Upper lobe of left lung (tissue), 6 donors: ENCODE measurements at regions not wholly inside any gene's neighbourhood (a gene's known extent, or its start where the extent isn't known, plus 50 kb on each side); places are given as distances from the start of the nearest gene placed in this dataset.
A peak's percentile ranks its signal among the peaks of the same experiment; 100 is the strongest.

Experiments used
- ATAC-seq, 2 donors: fragments of 200-7000 bp; cut with Tn5 transposase; one replicate each; pipeline ENCODE4 v1.9.1; 2022; ENCODE audit warnings: mild to moderate bottlenecking in 2 of 2, moderate library complexity in 2 of 2; ENCODE audit not compliant: low FRiP score in 2 of 2
- DNase-seq, 2 donors: peaks; one replicate each; pipeline ENCODE4 v3.0.0-alpha.2; 2019 to 2020
- H3K27ac ChIP-seq, 4 donors: fragments of 200-600 bp; sonication (generic); one replicate each; pipeline ENCODE4 v1.5.1; 2016 to 2019
- H3K27me3 ChIP-seq, 4 donors: fragments of 200-600 bp; sonication (generic); one replicate each; pipeline ENCODE4 v1.5.1; 2017 to 2019
- H3K36me3 ChIP-seq, 4 donors: fragments of 200-600 bp; sonication (generic); one replicate each; pipeline ENCODE4 v1.5.1; 2016 to 2019
- H3K4me1 ChIP-seq, 4 donors: fragments of 200-600 bp; sonication (generic); one replicate each; pipeline ENCODE4 v1.5.1; 2018 to 2019
- H3K4me3 ChIP-seq, 4 donors: fragments of 200-600 bp; sonication (generic); one replicate each; pipeline ENCODE4 v1.5.1; 2017 to 2019; ENCODE audit warnings: mild to moderate bottlenecking in 2 of 4, moderate library complexity in 1 of 4
- H3K9me3 ChIP-seq, 4 donors: fragments of 200-600 bp; sonication (generic); one replicate each; pipeline ENCODE4 v1.5.1; 2018 to 2019
- EP300 ChIP-seq, 4 donors: sonication (generic); formaldehyde crosslinking; IDR thresholded peaks; one replicate each; pipeline ENCODE4 v1.5.1; 2017; ENCODE audit warnings: antibody characterized with exemption in 4 of 4, control low read depth in 2 of 4
- POLR2A ChIP-seq, 4 donors: fragments of 450-650 bp; IDR thresholded peaks; one replicate each; pipeline ENCODE4 v1.5.1; 2016 to 2017; ENCODE audit warnings: antibody characterized with exemption in 4 of 4, mild to moderate bottlenecking in 2 of 4
- POLR2AphosphoS5 ChIP-seq, 2 donors: sonication (generic); formaldehyde crosslinking; IDR thresholded peaks; one replicate each; pipeline ENCODE4 v1.5.1; 2017; ENCODE audit warnings: antibody characterized with exemption in 2 of 2
- WGBS, 2 donors: methylation state at CpG; one replicate each; pipeline ENCODE4 v1.1.5; 2017 to 2018; 5-methylcytosine and 5-hydroxymethylcytosine counted together
- TF ChIP-seq, protein P1 (sequence below), 6 experiments: fragments of 450-650 bp in 4 of 6; fragments of 200-600 bp in 2 of 6; sonication (generic) in 2 of 6; IDR thresholded peaks; one replicate each; pipeline ENCODE4 v1.5.1; 2016 to 2019; ENCODE audit warnings: antibody characterized with exemption in 6 of 6
- donor health status: DM: no; HTN: no; CAD: no; lungs with moderate emphysema.
- donor health status: DM: no; HTN: yes; CAD: no; lungs with severe emphysema.

DNA sequence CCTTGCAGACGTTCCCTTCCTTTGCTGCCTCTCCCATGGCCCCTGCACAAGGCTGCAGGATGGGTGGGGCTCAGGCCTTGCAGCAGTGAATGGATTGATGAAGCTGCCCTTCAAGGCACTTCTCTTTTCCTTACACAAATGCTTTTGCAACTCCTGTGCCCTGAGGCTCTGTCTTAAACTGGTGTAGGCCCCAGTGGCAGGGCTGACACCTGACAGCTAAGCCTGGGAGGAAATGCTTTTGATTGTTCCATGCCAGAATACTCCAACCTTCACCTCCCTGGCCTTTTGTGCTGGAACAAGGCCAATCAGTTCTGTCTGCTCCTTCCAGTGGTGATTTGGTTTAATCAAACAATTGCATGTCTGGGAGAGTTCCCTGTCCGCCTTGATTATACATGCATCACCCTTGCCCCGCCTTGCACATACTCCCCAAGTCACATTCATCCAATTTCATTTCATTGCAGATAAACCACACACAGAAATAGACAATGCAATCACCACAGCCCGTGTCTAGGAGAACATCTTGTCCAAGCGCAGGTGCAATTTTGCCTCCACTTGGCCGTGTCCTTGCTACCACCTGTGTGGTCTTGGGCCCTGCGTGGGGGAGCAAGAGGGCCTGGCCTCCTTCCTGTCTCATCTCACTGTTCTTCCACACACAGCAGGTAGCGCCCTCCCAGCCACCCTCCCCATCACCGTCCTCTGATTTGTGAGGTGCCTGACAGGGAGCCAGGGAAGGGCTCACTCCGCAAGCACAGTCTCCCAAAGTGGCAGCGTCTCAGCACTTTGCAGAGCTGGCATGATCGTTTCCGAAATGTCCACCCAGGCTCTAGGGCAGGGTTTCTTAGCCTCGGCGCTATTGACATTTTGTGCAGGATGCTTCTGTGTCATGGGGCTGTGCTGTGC lies 120.4 kb downstream of the CDH26 start:
- Histone ChIP-seq H3K27me3 (no peaks in the 10 kb centered on the region), H3K4me1 (peaks cover 0 to 9% (median 0%) of the 10 kb centered on the region in 4 donors), H3K27ac (no peak overlapping the region), H3K4me3 (no peak overlapping the region), H3K9me3 (no peaks in the 10 kb centered on the region), H3K36me3 (no peaks in the 10 kb centered on the region)
- ATAC-seq (peak; percentile 54 to 66), DNase-seq (peak in 1 of 2 donors; percentile 47)
- 76 to 77% methylated on average over 15 of the region's 15 CpGs for WGBS, 2 donors
- TF ChIP-seq EP300 (IDR thresholded peaks at IDR 0.05), result no peak

DNA sequence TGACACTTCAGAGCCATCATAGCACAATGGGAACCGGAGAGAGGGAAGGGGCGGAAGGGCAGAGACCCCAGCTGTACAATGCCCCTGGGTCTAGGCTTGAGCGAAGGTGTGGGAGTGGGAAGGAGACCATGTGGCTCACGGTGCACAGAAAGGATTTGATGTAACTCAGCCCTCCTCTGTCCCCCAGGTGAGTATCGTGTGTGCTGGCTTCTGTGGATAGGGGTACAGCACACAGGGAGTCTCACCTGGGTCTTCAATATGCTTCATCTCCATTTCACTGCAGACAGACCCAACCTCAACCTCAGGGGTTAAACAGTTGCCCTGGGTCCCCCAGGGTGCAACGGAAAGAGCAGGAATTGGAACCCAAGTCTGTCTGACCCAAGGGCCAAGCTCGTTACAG lies 122.2 kb downstream of the CDH26 start:
- no peak for DNase-seq
- 85 to 87% methylated on average over 7 of the region's 7 CpGs for WGBS, 2 donors
- no peaks in the 10 kb centered on the region for H3K36me3 ChIP-seq
- H3K27ac ChIP-seq, result no peak overlapping the region
- no peak for ATAC-seq
- H3K4me3 ChIP-seq, result no peak overlapping the region
- TF ChIP-seq EP300 (IDR thresholded peaks at IDR 0.05) (no peak), POLR2A (IDR thresholded peaks at IDR 0.05) (no peak), POLR2AphosphoS5 (IDR thresholded peaks at IDR 0.05) (no peak)
- TF ChIP-seq, protein P1, sequence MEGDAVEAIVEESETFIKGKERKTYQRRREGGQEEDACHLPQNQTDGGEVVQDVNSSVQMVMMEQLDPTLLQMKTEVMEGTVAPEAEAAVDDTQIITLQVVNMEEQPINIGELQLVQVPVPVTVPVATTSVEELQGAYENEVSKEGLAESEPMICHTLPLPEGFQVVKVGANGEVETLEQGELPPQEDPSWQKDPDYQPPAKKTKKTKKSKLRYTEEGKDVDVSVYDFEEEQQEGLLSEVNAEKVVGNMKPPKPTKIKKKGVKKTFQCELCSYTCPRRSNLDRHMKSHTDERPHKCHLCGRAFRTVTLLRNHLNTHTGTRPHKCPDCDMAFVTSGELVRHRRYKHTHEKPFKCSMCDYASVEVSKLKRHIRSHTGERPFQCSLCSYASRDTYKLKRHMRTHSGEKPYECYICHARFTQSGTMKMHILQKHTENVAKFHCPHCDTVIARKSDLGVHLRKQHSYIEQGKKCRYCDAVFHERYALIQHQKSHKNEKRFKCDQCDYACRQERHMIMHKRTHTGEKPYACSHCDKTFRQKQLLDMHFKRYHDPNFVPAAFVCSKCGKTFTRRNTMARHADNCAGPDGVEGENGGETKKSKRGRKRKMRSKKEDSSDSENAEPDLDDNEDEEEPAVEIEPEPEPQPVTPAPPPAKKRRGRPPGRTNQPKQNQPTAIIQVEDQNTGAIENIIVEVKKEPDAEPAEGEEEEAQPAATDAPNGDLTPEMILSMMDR (IDR thresholded peaks at IDR 0.05), result no peak
- peaks cover 0 to 9% (median 0%) of the 10 kb centered on the region in 4 donors for H3K4me1 ChIP-seq
- no peaks in the 10 kb centered on the region for H3K9me3 ChIP-seq
- H3K27me3 ChIP-seq, result no peaks in the 10 kb centered on the region

DNA sequence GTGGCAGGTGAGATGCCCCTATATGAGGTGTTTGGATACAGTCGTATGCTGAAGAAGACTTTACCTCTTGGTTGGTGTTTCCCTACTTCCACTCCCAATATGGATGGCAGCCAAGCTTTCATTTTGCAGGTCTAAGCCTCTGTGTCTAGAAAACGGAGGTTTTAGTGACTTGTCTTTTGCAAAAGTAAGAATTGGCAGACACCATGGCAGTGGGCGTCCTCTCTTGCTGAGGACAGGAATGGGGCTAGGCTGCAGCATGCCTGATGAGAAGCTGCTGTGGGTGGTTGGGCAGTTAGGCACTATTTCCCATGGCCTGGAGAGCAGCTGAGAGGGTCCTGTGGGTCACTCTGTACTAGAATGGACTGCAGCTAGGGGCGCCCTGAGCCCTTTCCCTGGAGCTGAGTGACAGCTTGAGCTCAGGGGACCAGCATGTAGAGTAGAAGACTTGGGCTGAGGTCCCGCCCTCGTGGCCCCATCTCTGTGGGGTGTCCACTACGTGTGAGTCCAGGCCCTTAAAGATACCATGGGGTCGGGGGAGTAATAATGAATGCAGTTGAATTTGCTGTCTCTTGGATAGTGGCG lies 127.4 kb downstream of the CDH26 start:
- no peak overlapping the region for H3K4me3 ChIP-seq
- no peak overlapping the region for H3K27ac ChIP-seq
- WGBS, 2 donors, result 78 to 82% methylated on average over 9 of the region's 9 CpGs
- H3K36me3 ChIP-seq, result no peaks in the 10 kb centered on the region
- H3K27me3 ChIP-seq, result no peaks in the 10 kb centered on the region
- H3K4me1 ChIP-seq, result no peaks in the 10 kb centered on the region
- H3K9me3 ChIP-seq, result no peaks in the 10 kb centered on the region
- TF ChIP-seq POLR2AphosphoS5 (IDR thresholded peaks at IDR 0.05) (no peak), POLR2A (IDR thresholded peaks at IDR 0.05) (no peak), EP300 (IDR thresholded peaks at IDR 0.05) (no peak)
- TF ChIP-seq, protein P1 (IDR thresholded peaks at IDR 0.05), result no peak
- no peak for DNase-seq
- ATAC-seq, result no peak

DNA sequence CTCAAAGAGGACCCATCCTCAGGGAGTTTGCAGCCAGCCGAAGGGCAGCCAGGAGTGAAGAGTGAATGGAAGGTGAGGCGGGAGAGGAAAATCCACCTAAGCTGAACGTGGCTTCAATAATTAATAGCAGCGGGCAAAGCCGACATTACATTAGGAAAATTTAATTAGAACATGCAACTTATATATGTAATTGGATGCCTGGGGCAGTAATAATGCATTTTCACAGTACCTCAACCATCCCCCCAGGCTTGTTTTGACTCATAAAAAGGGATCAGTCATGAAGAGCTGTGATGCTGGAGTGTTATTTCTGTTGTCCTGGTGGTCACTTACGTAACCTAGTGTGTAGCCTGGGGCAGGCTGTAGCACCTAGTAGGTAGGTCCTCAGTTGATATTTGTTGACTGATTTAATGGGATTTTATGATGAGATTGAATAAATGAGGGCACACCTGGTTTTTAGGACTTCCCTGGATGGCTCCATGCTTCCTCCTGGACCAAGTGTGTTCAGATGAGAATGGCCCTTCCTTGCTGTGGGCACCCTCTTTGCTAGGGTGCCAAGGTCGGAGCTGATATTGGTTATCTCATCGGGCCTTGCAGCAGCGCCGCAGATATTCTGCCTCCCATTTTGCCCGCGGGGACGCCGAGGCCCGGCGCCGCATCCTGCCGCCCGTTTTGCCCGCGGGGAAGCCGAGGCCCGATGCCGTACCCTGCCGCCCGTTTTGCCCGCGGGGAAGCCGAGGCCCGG lies 128.8 kb downstream of the CDH26 start:
- ATAC-seq (no peak), DNase-seq (no peak)
- H3K4me3 ChIP-seq, result peak overlapping the region in 2 of 4 donors; percentile 10 to 26
- no peaks in the 10 kb centered on the region for H3K27me3 ChIP-seq
- H3K36me3 ChIP-seq, result no peaks in the 10 kb centered on the region
- no peaks in the 10 kb centered on the region for H3K9me3 ChIP-seq
- WGBS, 2 donors, result 51 to 81% methylated on average over 9 to 29 of the region's 30 CpGs
- no peak for TF ChIP-seq POLR2A (IDR thresholded peaks at IDR 0.05)
- TF ChIP-seq, protein P1 (IDR thresholded peaks at IDR 0.05), result no peak
- no peak for TF ChIP-seq EP300 (IDR thresholded peaks at IDR 0.05)
- TF ChIP-seq POLR2AphosphoS5 (IDR thresholded peaks at IDR 0.05), result no peak
- H3K27ac ChIP-seq, result no peak overlapping the region
- H3K4me1 ChIP-seq, result no peaks in the 10 kb centered on the region

DNA sequence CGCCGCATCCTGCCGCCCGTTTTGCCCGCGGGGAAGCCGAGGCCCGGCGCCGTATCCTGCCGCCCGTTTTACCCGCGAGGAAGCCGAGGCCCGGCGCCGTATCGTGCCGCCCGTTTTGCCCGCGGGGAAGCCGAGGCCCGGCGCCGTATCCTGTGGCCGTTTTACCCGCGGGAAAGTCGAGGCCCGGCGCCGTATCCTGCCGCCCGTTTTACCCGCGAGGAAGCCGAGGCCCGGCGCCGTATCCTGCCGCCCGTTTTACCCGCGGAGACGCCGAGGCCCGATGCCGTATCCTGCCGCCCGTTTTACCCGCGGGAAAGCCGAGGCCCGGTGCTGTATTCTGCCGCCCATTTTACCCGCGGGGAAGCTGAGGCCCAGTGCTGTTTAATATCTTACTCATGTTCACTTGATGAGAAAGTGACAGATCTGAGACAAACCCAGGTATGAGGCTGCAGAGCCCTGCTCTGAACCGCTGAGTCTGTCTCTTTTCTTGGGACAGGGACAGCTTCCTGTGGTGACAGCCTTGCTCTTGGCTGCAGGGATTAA lies 129.4 kb downstream of the CDH26 start:
- DNase-seq, result peak in 1 of 2 donors; percentile 61
- Histone ChIP-seq H3K36me3 (no peaks in the 10 kb centered on the region), H3K4me1 (no peaks in the 10 kb centered on the region), H3K27me3 (no peaks in the 10 kb centered on the region), H3K9me3 (peaks cover 0 to 4% (median 2%) of the 10 kb centered on the region in 4 donors), H3K27ac (no peak overlapping the region), H3K4me3 (peak overlapping the region in 2 of 4 donors; percentile 10 to 26)
- TF ChIP-seq POLR2A (IDR thresholded peaks at IDR 0.05) (no peak), POLR2AphosphoS5 (IDR thresholded peaks at IDR 0.05) (no peak), EP300 (IDR thresholded peaks at IDR 0.05) (no peak)
- TF ChIP-seq, protein P1 (IDR thresholded peaks at IDR 0.05), result no peak
- no peak for ATAC-seq
- 57 to 59% methylated on average over 29 to 36 of the region's 60 CpGs for WGBS, 2 donors
